ENCODE measurements at regions not wholly inside any gene's neighbourhood (a gene's known extent, or its start where the extent isn't known, plus 50 kb on each side); places are given as distances from the start of the nearest gene placed in this dataset.
A peak's percentile ranks its signal among the peaks of the same experiment; 100 is the strongest.

GRCh38 chr10:78770167-78771090, 298.3 kb upstream of the ZMIZ1 start:
- H3K36me3 ChIP-seq: no peaks in the 10 kb centered on the region
- no peak overlapping the region for H3K4me3 ChIP-seq
- DNase-seq: no peak
- H3K9me3 ChIP-seq: no peaks in the 10 kb centered on the region
- peak overlapping the region in 1 of 2 donors; percentile 58 for H3K27ac ChIP-seq
- H3K27me3 ChIP-seq: no peaks in the 10 kb centered on the region
- H3K4me1 ChIP-seq (ENCODE audit: insufficient read depth): peaks cover 21% of the 10 kb centered on the region
- TF ChIP-seq CTCF (IDR thresholded peaks at IDR 0.05): no peak
- TF ChIP-seq EP300 (IDR thresholded peaks at IDR 0.05): no peak
- TF ChIP-seq POLR2A (IDR thresholded peaks at IDR 0.05): no peak
- intact Hi-C loops (cut with DNase I): no loop called here
- WGBS, 3 donors: 90 to 93% (median 93%) methylated on average over 16 of the region's 16 CpGs

DNA sequence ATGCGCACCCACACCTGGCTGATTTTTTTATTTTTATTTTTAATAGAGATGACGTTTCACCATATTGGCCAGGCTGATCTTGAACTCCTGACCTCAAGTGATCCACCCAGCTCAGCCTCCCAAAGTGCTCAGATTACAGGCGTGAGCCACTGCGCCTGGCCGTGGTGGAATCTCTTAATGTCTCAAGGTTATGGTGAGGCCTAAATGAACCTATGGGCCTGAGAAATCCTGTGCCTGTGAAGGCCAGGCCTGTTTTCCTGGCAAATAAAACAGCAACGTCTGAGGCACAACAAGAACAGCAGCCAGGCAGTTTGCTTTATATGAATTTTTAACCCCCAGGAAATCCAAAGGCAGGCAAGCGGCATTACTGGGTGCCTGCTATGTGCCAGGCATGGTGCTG, 297.5 kb upstream of the ZMIZ1 start:
- peak; percentile 55 to 74 (median 61) for DNase-seq
- 18 to 39% (median 21%) methylated on average over 7 of the region's 7 CpGs for whole genome bisulfite sequencing, 3 donors
- Histone ChIP-seq H3K36me3 (no peaks in the 10 kb centered on the region), H3K4me1 (ENCODE audit: insufficient read depth) (peaks cover 21% of the 10 kb centered on the region), H3K27ac (peak overlapping the region in 1 of 2 donors; percentile 58), H3K27me3 (no peaks in the 10 kb centered on the region), H3K9me3 (no peaks in the 10 kb centered on the region), H3K4me3 (no peak overlapping the region)
- intact Hi-C loops (cut with DNase I): no loop called here
- TF ChIP-seq CTCF (IDR thresholded peaks at IDR 0.05) (no peak), POLR2A (IDR thresholded peaks at IDR 0.05) (no peak), EP300 (IDR thresholded peaks at IDR 0.05) (no peak)

- WGBS, 3 donors: 38 to 48% (median 44%) methylated on average over 7 of the region's 7 CpGs
- peak overlapping the region in 1 of 2 donors; percentile 58 for H3K27ac ChIP-seq
These were observed 296.8 kb upstream of the ZMIZ1 start for GRCh38 chr10:78771808-78772455.

More at GRCh38 chr10:78771808-78772455, 296.8 kb upstream of the ZMIZ1 start:
- no peak for TF ChIP-seq POLR2A (IDR thresholded peaks at IDR 0.05)
- TF ChIP-seq EP300 (IDR thresholded peaks at IDR 0.05): no peak
- no peak for TF ChIP-seq CTCF (IDR thresholded peaks at IDR 0.05)
- no peaks in the 10 kb centered on the region for H3K9me3 ChIP-seq
- DNase-seq: peak in 1 of 5 donors; percentile 20
- peaks cover 21% of the 10 kb centered on the region for H3K4me1 ChIP-seq (ENCODE audit: insufficient read depth)
- H3K36me3 ChIP-seq: no peaks in the 10 kb centered on the region
- intact Hi-C loops (cut with DNase I): no loop called here
- H3K4me3 ChIP-seq: no peak overlapping the region
- no peaks in the 10 kb centered on the region for H3K27me3 ChIP-seq
